SK-N-SH treated with all-trans-retinoic acid at 6 μM for 48 hours (cell line): ENCODE measurements at regions not wholly inside any gene's neighbourhood (a gene's known extent, or its start where the extent isn't known, plus 50 kb on each side); places are given as distances from the start of the nearest gene placed in this dataset.

Source experiments
- ATAC-seq: fragments of 200-7000 bp; cut with Tn5 transposase; 3 replicates; pipeline ENCODE4 v1.9.1; 2020; ENCODE audit warnings: mild to moderate bottlenecking, moderate library complexity
- ARNTL ChIP-seq: fragments of 450-650 bp; formaldehyde crosslinking; IDR thresholded peaks from 2 replicates; pipeline ENCODE4 v1.5.0; 2020; ENCODE audit warnings: low read depth, mild to moderate bottlenecking, moderate library complexity, borderline replicate concordance
- BACH2 ChIP-seq: fragments of 250-450 bp; sonication (Bioruptor Pico); IDR thresholded peaks from 2 replicates; pipeline ENCODE4 v1.9.0; 2021; ENCODE audit warnings: mild to moderate bottlenecking, borderline replicate concordance
- CREB5 ChIP-seq: fragments of 250-450 bp; sonication (Bioruptor Pico); IDR thresholded peaks from 2 replicates; pipeline ENCODE4 v1.5.1; 2020; ENCODE audit warnings: low read depth, mild to moderate bottlenecking, moderate library complexity
- CSDC2 ChIP-seq: fragments of 250-450 bp; sonication (Bioruptor Pico); IDR thresholded peaks from 2 replicates; pipeline ENCODE4 v1.5.0; 2020; ENCODE audit warnings: mild to moderate bottlenecking, moderate library complexity
- CSRNP3 ChIP-seq: fragments of 250-450 bp; sonication (Bioruptor Pico); IDR thresholded peaks from 2 replicates; pipeline ENCODE4 v1.5.1; 2021; ENCODE audit warnings: mild to moderate bottlenecking, moderate library complexity
- ESRRG ChIP-seq: fragments of 250-450 bp; sonication (Bioruptor Pico); IDR thresholded peaks from 2 replicates; pipeline ENCODE4 v1.6.1; 2021; ENCODE audit warnings: mild to moderate bottlenecking
- GLIS3 ChIP-seq: fragments of 250-450 bp; sonication (Bioruptor Pico); IDR thresholded peaks from 2 replicates; pipeline ENCODE4 v1.5.0; 2020; ENCODE audit warnings: mild to moderate bottlenecking, moderate library complexity
- ISL1 ChIP-seq: fragments of 250-450 bp; sonication (Bioruptor Pico); IDR thresholded peaks from 2 replicates; pipeline ENCODE4 v2.1.2; 2022; ENCODE audit warnings: mild to moderate bottlenecking, moderate library complexity
- OSR1 ChIP-seq: fragments of 250-450 bp; sonication (Bioruptor Pico); IDR thresholded peaks from 2 replicates; pipeline ENCODE4 v1.8.0; 2022; ENCODE audit warnings: moderate library complexity, mild to moderate bottlenecking, inconsistent platforms
- PATZ1 ChIP-seq: fragments of 250-450 bp; sonication (Bioruptor Pico); IDR thresholded peaks from 2 replicates; pipeline ENCODE4 v1.8.0; 2020; ENCODE audit warnings: mild to moderate bottlenecking, moderate library complexity, borderline replicate concordance
- PPARA ChIP-seq: fragments of 250-450 bp; sonication (Bioruptor Pico); IDR thresholded peaks from 2 replicates; pipeline ENCODE4 v1.5.0; 2020; ENCODE audit warnings: mild to moderate bottlenecking, borderline replicate concordance
- RARB ChIP-seq: fragments of 250-450 bp; sonication (Bioruptor Pico); IDR thresholded peaks from 2 replicates; pipeline ENCODE4 v1.8.0; 2021; ENCODE audit warnings: mild to moderate bottlenecking, moderate library complexity
- SNAI2 ChIP-seq: fragments of 250-450 bp; sonication (Bioruptor Pico); IDR thresholded peaks from 2 replicates; pipeline ENCODE4 v1.5.0; 2020; ENCODE audit warnings: mild to moderate bottlenecking, moderate library complexity
- TCF4 ChIP-seq: fragments of 250-450 bp; sonication (Bioruptor Pico); IDR thresholded peaks from 2 replicates; pipeline ENCODE4 v1.8.0; 2021; ENCODE audit warnings: mild to moderate bottlenecking, moderate library complexity, borderline replicate concordance
- TOX ChIP-seq: fragments of 250-450 bp; sonication (Bioruptor Pico); IDR thresholded peaks from 2 replicates; pipeline ENCODE4 v1.8.0; 2021; ENCODE audit warnings: mild to moderate bottlenecking, moderate library complexity, borderline replicate concordance
- TSHZ2 ChIP-seq: fragments of 250-450 bp; sonication (Bioruptor Pico); IDR thresholded peaks from 2 replicates; pipeline ENCODE4 v1.5.0; 2020; ENCODE audit warnings: mild to moderate bottlenecking, moderate library complexity
- ZC3H10 ChIP-seq: fragments of 250-450 bp; sonication (Bioruptor Pico); IDR thresholded peaks from 2 replicates; pipeline ENCODE4 v1.5.1; 2021; ENCODE audit warnings: mild to moderate bottlenecking, moderate library complexity
- ZFP3 ChIP-seq: fragments of 250-450 bp; sonication (Bioruptor Pico); IDR thresholded peaks from 2 replicates; pipeline ENCODE4 v1.5.0; 2020; ENCODE audit warnings: mild to moderate bottlenecking, moderate library complexity
- ZFP30 ChIP-seq: fragments of 450-650 bp; formaldehyde crosslinking; IDR thresholded peaks from 2 replicates; pipeline ENCODE4 v1.5.0; 2022; ENCODE audit warnings: mild to moderate bottlenecking, moderate library complexity
- ZNF565 ChIP-seq: fragments of 450-650 bp; formaldehyde crosslinking; conservative IDR thresholded peaks from 2 replicates; pipeline ENCODE4 v1.5.0; 2020; ENCODE audit warnings: low read depth, mild to moderate bottlenecking, moderate library complexity
- ZNF70 ChIP-seq: fragments of 450-650 bp; formaldehyde crosslinking; IDR thresholded peaks from 2 replicates; pipeline ENCODE4 v1.5.0; 2020; ENCODE audit warnings: mild to moderate bottlenecking, moderate library complexity
- ZNF8 ChIP-seq: fragments of 450-650 bp; formaldehyde crosslinking; IDR thresholded peaks from 2 replicates; pipeline ENCODE4 v1.5.0; 2020; ENCODE audit warnings: mild to moderate bottlenecking, moderate library complexity
- TF ChIP-seq, protein P1 (sequence below): fragments of 250-450 bp; sonication (Bioruptor Pico); IDR thresholded peaks from 2 replicates; pipeline ENCODE4 v1.8.0; 2021; ENCODE audit warnings: low read depth, mild to moderate bottlenecking, moderate library complexity, borderline replicate concordance

- no peak for ATAC-seq
- TF ChIP-seq GLIS3 (CRISPR knock-in tag) (no peak), CSRNP3 (CRISPR knock-in tag) (no peak)
Measured at GRCh38 chrX:137479386-137479785, 86.5 kb upstream of the ZIC3 start.

- no peak for ATAC-seq
- TF ChIP-seq ISL1 (CRISPR knock-in tag) (no peak), ZC3H10 (CRISPR knock-in tag) (no peak), ZNF8 (CRISPR knock-in tag) (no peak), GLIS3 (CRISPR knock-in tag) (no peak), PPARA (CRISPR knock-in tag) (no peak), PATZ1 (CRISPR knock-in tag) (no peak), BACH2 (CRISPR knock-in tag) (no peak), RARB (CRISPR knock-in tag) (no peak), TCF4 (CRISPR knock-in tag) (no peak), ZFP3 (no peak), ZNF565 (CRISPR knock-in tag) (no peak), SNAI2 (CRISPR knock-in tag) (no peak), TOX (CRISPR knock-in tag) (no peak), ZFP30 (CRISPR knock-in tag) (no peak), CSRNP3 (CRISPR knock-in tag) (no peak), CSDC2 (CRISPR knock-in tag) (no peak), CREB5 (CRISPR knock-in tag) (no peak)
Measured at GRCh38 chrX:137441711-137442110, 124.2 kb upstream of the ZIC3 start.

- peak; percentile 43; the same call in 1 of the 3 replicates for ATAC-seq
- no peak for TF ChIP-seq ZNF565 (CRISPR knock-in tag)
Measured at GRCh38 chrX:137432609-137433008, 133.3 kb upstream of the ZIC3 start.

GRCh38 chrX:137431693-137432488, 134.0 kb upstream of the ZIC3 start:
- ATAC-seq = no peak

More at GRCh38 chrX:137431693-137432488, 134.0 kb upstream of the ZIC3 start:
- TF ChIP-seq ESRRG (CRISPR knock-in tag) (no peak), TSHZ2 (no peak), ZNF8 (CRISPR knock-in tag) (no peak), ARNTL (CRISPR knock-in tag) (no peak), RARB (CRISPR knock-in tag) (no peak), ZNF70 (CRISPR knock-in tag) (no peak), CSDC2 (CRISPR knock-in tag) (no peak), BACH2 (CRISPR knock-in tag) (no peak), ZFP30 (CRISPR knock-in tag) (no peak), CSRNP3 (CRISPR knock-in tag) (no peak), TOX (CRISPR knock-in tag) (no peak), OSR1 (CRISPR knock-in tag) (no peak), GLIS3 (CRISPR knock-in tag) (no peak), SNAI2 (CRISPR knock-in tag) (no peak)
- TF ChIP-seq, protein P1, sequence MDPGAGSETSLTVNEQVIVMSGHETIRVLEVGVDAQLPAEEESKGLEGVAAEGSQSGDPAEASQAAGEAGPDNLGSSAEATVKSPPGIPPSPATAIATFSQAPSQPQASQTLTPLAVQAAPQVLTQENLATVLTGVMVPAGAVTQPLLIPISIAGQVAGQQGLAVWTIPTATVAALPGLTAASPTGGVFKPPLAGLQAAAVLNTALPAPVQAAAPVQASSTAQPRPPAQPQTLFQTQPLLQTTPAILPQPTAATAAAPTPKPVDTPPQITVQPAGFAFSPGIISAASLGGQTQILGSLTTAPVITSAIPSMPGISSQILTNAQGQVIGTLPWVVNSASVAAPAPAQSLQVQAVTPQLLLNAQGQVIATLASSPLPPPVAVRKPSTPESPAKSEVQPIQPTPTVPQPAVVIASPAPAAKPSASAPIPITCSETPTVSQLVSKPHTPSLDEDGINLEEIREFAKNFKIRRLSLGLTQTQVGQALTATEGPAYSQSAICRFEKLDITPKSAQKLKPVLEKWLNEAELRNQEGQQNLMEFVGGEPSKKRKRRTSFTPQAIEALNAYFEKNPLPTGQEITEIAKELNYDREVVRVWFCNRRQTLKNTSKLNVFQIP (CRISPR knock-in tag) = no peak
